T-helper 2 cell treated with Interferon-gamma antibody and Interleukin-4, amounts not matched to agents 100 ng/mL and 5 ng/mL, for 36 hours (primary cell): ENCODE measurements at regions not wholly inside any gene's neighbourhood (a gene's known extent, or its start where the extent isn't known, plus 50 kb on each side); places are given as distances from the start of the nearest gene placed in this dataset.
"Not testable (repeated sequence)": the region's sequence is repeated elsewhere in the genome, so short reads cannot be mapped to it uniquely, and the experiment has no call there.

ENCODE experiments used
- intact Hi-C: fragments of 100-400 bp; cut with micrococcal nuclease; formaldehyde crosslinking; loops from one replicate; pipeline ENCODE4 v1.15.1; 2023

DNA sequence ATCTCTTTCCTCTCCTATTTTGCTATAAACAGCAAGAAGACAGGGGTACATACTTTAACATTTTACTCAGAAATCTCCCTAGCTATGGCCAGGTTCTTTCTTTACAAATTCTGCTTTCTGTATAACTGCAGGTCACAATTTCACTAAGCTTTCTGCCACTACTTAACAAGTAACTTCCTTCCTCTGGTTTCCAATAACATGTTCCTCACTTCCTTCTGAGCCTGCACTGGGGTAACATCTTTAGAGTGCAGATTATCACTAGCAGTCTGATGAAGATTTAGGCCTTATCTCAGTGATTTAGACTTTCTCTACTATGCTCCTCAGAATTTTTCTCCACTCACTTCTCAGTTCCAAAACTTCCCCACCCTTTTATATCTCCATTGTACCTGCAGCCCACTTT is 1930.5 kb upstream of the AGA start:
- intact Hi-C loops: no loop called here

DNA sequence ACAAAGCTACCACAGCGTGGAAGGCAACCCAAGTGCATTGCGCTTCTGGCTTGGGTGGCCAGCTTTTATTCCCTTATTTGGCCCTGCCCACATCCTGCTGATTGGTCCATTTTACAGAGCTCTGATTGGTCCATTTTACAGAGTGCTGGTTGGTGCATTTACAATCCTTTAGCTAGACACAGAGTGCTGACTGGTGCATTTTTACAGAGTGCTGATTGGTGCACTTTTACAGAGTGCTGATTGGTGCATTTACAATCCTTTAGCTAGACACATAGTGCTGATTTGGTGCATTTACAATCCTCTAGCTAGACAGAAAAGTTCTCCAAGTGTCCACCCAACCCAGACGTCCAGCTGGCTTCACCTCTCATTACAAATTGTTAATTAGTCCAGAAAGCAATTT is 1936.6 kb upstream of the AGA start:
- intact Hi-C loops: not testable (repeated sequence)

DNA sequence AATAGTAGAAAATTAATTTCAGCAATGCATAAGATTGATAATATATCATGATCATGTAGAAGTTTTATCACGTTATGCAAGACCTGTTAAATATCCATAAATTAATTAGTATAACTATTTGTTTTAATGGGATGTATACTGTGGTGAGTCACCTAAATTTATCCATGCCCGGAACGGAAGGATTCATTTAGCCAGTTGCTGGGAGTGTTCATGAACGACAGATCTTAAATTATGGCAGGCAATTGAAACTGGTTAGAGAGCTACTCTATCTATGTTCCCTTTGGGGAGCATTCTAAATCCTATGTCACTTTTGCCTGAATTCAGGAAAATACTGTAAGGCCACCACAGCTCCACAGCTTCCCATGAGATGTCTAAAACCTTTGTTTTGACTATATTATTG is 1950.5 kb upstream of the AGA start:
- intact Hi-C loops: no loop called here

DNA sequence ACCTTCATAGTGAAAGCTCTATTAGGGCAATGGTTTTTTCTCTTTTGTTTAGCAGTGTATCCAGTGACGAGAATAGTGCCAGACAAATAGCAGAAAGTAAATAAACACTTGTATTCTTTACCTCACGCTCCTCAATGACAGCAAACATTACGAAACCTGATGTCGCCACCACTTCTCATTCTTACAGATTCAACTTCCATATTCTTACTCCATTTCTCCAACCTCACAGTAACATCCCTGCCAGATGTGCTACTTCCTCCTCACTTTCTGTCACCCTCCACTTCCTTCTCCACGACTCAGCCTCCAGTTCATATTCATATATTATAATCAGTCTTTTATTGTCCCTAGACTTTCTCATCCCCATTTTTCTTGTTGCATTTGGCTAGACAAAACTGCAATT is 1956.2 kb upstream of the AGA start:
- intact Hi-C loops: no loop called here

DNA sequence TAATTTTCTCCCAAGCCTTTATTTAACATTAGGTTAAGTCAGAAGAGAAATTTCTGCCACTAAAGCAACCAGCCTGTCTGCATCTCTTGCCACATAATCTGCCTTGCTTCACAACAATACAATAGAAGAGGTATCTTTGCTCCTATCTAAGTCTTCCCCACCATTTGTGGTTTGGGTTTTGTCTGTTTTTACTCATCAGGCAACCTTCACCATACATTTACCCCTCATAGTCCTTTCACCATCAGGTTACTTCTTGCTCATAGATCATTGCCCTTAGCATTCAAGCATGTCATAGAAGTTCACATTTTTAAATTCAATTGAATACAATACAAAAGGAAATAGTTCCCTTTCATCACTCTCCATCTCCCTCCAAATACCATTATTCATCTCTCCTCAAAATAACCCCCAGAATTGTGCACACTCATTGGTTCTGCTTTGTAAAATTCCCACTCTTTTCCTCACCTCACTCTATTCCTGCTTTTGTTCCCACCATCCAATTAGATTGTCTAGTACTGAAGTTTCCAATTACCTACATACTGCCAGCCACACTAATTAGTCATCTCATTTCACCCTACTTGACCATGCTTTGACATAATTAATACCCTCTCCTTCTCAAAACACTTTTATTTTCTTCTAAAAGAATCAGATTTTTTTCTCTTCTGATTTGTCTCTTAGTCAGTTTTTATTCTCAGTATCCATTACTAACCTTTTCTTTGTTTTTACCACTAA is 1957.0 kb upstream of the AGA start:
- intact Hi-C loops: no loop called here

DNA sequence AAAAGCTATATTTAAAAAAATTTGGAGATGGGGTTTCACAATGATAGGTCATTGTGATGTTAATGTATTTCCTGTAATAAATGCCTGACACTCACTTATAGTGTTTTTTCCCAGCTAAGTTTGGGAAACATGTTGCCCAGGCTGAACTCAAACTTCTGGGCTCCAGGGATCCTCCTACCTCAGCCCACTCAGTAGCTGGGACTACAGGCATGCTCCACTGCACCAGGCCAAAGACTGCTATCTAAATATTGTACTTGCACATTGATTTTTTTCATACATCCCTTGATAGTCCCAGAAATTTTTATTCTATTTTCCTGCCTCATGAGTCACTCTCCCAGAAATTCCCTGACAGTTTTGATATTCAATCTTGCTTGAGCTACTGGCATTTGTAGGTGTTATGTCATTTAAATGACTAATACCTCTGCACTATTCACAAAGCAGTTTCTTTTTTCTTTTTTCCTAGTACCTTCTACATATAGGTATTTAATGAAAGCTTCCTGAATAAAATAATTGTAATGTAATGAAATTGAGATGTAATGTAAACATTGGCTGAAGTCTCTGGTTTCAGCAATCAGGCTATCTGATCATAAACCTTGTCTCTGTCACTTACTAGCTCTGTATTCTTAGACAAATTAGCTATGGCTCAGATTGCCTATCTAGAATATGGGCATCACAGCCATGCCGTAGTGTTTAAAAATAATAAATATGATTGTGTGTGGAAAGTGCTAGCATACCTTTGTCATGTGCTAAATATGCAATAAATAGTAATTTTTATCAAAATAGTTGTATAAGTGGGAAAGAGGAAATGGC is 1973.0 kb upstream of the AGA start:
- intact Hi-C loops: no loop called here

DNA sequence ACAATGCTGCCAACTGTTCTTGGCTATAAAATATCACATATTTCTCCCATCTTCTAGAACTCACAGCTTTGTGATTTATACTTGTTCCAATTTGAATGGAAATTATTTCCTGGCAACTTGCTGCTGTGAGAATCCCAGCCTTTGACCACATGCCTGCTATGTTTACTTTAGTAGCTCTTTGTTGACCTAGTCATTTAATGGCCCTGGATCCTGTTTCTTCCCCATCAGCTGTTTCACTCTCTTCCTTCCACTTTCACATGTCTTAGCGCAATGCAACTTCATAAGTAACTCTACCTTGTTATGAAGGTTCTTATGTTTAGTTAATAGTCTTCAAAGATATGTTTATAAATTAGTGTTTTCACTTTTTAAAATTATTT is 1973.6 kb upstream of the AGA start:
- intact Hi-C loops: no loop called here

DNA sequence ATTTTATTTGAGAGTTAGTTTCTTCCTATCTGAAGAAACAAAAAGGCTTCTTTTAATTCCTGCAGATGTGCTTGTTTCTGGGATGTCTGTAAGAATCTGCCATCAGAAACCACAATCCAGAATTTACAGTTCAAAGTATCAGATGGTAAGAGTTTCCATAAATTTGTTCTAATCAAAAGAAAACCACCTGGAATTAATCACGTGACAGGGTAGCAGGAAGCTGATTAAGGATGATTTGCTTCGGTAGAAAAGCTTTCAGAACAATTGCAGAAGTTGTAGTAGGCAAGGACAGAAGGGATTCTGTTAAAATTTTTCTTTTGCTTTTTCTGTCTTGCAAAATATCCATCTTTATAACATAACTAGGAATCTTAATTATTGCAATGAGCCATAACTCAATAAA is 1975.1 kb upstream of the AGA start:
- intact Hi-C loops: no loop called here

DNA sequence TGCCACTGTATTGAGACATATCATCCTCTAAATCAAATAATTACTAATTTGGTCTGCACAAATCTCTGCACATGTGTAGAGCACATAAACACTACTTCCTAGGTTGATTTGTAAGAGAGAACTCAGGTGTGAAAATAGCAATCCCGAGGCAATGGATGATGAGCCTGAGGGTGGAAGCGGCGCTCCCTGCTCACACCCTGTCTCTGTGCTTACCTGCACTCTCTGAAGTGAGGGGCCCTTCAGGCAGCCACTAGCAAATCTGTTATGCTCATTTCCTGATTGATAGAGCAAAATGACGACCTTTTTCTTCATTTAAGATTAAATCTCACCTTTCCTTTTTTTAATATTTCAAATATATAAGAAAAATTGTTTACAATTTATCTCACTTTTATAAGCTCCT is 1995.7 kb upstream of the AGA start:
- intact Hi-C loops: no loop called here

DNA sequence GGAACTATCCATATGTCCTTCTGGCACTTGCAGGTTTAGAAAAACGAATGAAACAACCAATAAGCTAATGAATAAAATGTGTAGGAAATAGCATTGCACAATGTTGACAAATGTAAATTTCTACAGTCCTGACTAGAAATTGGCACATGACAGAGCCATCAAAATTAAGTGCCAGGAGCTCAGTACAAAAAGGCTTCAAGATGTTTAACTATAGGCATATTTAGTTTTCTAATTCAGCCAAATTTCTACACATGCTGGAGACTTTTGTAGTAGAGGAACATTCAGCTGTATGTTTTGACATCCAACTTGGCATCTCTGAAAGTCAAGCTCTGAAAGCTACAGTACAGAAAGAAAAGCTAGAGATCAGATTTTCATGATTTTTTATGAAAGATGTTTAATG is 1999.4 kb upstream of the AGA start:
- intact Hi-C loops: no loop called here

DNA sequence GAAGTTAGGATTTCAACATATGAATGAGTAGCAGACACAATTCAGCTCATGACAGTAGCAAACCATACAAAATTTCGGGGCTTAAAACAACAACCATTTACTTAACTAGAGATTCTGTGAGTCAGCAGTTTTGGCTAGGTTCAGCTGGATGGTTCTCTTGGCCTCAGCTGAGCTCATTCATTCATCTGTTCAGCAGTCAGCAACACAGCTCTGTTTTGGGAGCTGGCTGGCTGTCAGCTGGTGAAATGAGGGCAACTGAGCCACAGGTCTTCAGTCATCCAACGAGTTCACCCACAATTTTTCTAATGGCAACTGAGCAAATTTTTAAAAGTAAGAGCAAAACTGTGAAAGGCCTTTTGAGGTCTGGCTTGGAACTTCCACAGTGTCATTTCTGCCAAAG is 2005.1 kb upstream of the AGA start:
- intact Hi-C loops: no loop called here

DNA sequence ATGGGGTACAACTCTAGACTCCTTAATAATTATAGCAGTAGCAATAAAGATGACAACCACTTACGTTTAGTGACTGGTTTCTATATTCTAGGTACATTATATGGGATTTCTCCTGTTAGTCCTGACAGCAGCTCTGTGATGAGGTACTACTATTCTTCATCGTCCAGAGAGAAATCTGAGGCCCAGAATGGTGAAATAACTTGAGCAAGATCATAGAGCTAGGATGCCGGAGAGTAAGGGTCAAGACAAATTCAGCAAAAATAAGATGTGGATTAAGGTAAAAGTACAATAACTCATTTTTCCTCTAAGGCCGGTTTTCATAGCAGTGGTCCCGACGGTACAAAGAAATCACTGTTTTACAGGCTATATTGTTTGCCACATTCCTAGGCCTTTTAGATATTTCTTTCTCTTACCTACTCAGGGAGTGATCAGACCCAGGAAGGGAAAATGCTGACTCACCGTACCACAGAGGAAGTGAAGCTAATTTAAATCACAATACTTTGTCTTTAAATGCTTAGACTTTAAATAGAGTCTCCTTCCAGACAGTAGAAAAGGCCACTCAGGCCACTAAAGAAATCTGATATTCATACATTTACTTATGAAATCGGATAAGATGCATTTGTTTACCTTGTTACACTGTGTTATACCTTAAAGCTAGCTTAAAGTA is 2023.0 kb upstream of the AGA start:
- intact Hi-C loops: no loop called here

DNA sequence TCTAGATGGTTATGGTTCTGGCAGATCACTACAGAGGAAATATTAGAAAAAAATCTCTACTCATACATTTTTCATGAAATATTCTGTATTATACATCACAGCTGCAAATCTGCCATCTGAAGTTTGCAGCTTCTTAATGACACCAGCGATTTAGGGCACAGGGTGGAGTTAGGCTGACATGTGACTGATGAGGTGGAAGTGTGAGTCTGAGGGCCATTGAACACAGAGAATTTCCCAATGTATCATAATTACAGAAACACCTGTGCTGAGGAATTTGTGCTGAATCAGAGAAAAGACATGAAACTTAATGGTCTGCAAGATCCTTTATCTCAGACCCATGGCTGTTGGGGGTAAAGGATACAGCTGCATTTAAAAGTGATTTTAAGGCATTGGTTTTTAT is 2025.6 kb upstream of the AGA start:
- intact Hi-C loops: no loop called here

DNA sequence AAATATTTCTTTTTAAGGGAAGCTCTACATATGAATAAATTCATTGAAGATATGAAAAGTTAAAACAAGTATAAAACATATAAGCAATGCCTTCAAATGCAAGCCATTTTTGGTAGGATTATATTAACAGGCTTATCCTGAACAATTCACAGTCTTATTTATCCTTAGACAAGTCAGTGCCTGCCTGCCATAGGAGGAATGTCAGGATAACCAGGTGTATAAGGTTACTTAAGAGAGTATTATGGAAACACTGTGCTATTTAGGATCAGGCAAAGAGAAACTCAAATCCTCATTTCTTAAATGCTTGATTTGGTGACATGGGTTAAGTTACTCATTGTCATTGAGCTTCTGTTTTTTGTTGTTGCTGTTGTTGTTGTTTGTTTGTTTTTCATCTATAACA is 2029.9 kb upstream of the AGA start:
- intact Hi-C loops: no loop called here

DNA sequence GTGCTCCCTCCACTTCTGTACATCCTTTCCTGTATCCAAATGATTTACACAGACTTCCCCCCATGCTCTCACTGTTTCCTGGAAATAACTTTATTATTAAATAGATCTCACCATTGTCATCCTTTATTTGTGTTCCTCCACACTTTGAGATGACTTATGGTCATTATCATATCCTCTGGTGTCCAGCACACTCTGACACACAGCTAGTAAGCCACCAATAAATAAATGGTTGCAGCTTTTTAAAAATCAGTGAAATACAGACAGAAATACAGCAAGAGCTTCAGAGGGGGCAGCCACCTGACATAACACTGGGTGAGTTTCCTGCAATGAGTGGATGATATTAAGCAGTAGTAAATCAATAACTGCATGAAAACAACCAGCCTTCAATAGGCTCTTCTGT is 2036.4 kb upstream of the AGA start:
- intact Hi-C loops: no loop called here

DNA sequence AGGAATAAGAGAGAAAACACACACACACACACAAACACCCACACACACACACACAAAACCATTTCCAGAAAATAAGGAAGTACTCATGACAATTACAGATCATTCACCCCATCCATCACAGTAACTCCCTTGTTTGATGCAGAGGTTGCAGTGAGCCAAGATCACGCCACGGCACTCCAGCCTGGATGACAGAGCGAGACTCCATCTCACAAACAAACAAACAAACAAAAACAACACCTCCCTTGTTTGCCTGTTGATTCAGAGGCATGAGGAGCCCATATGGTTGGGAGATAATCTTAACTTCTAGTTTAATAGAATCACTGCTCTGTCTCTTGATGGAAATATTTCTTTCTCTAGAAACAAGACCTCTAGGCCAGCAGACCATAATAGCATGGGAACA is 2043.5 kb upstream of the AGA start:
- intact Hi-C loops: no loop called here

DNA sequence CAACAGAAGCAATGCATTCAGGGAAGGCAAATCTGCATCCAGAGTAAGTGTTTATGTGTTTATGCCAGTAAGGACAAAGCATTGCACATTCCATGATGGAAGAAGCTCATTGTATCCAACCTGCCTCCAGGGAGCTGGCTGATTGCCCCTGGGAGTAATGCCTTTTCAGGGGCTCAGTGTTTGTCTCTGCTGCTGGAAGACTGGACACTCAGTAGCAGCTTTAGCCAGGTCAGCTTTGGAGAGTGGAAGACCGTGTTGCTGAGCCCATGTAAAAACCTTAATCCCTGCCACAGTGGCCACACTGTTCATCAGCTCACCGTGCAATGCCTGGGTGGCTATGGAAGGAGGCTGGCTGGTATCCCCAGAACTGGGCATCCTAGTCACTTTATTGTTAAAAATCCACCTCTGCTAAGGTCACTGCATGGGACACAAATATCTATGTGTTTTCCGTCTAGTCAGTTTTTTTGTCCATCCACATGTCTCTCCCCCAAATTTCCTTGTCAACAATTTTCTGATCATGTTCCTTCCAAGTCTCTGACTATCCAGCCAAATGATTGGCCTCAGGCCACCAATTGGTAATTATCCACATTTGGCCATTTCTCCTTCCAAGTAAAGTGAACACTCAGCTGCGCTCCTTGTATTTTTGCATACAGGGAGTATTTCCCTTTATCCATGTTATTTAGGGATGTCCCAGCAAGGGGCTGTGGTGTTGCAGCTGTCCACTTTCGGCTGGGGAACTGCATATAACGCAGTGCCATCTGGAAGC is 2044.5 kb upstream of the AGA start:
- intact Hi-C loops: no loop called here

DNA sequence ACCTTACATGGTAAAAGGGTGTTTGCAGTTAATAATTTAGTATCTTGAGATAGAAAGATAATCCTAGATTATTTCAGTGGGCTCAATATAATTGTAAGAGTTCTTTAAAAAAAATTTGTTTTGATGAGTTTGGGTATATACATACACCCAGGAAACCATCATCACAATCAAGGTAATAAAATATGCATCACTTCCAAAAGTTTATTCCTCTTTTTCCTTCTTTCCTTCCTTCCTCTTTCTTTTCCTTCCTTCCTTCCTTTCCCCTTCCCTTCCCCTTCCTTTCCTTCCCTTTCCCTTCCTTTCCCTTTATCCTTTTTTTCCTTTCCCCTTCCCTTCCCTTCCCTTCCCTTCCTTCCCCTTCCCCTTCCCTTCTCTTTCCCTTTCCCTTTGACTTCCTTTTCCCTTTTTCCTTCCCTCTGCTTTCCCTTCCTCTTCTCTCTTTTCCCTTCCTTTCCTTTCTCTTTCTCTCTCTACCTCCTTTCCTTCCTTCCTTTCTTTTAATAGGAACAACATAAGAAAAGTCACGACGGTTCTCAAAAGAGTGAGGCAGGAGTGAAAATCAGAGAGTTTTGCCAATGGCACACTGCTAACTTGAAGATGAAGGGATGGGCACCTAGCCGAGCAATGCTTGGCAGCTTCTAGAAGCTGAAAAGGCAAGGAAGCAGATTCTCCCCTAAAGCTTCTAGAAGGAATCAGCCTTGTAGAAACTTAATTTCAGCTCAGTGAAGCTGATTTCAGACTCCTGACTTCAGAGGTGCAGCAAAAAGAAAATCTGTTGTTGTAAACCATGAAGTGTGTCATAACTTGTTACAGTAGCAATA is 2050.2 kb upstream of the AGA start:
- intact Hi-C loops: no loop called here

DNA sequence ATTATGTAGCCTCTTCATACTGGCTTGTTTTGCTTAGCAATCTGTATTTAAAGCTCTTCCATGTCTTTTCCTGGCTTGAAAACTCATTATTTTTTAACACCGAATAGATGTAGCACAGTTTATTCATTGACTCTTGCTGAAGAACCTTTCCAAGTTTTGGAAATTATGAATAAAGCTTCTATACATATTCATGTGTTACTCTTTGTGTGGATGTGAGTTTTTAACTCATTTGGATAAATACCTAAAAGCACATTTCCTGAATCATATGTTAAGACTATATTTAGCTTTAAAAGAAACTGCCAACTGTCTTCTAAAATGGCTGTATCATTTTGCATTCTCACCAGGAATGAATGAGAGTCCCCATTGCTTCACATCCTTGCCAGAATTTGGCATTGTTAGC is 2061.7 kb upstream of the AGA start:
- intact Hi-C loops: no loop called here

DNA sequence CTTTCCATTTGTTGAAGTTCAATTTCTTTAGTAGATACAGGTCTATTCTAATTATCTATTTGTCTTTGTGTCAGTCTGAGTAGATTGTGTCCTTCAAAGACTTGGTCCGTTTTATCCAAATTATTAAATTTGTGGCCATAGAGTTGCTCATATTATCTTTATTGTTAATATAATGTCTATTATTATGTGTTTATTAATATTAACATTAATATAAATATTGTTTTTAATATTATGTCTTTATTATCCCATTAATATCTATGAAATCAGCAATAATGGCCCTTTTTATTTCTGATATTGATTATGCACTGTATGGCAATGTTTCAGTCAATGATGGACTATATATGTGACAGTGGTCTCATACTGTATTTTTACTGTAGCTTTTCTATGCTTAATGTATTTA is 2067.3 kb upstream of the AGA start:
- intact Hi-C loops: no loop called here

DNA sequence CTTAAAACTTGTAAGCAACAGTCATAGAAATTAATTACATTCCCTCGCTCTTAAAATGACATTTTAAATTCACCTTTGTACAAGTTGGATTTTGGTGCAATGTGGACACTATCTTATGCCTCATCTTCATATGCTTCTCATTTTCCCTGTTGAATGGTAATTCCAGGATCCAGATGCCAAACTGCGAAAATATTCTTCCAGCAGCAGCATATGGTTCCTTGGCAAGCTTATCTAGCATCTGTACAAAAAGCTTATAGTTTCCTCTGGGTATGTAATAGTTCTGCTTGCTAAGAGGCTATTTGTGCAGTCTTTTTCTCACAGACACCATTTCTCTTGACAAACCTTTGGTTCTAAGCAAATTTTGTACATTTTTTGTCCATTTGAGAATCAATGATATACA is 2079.7 kb upstream of the AGA start:
- intact Hi-C loops: no loop called here
